G401 (cell line): ENCODE measurements at regions not wholly inside any gene's neighbourhood (a gene's known extent, or its start where the extent isn't known, plus 50 kb on each side); places are given as distances from the start of the nearest gene placed in this dataset.

ENCODE experiments used
- DNase-seq: peaks from one replicate; pipeline ENCODE4 v3.0.0-alpha.2; 2015; ENCODE audit warnings: low spot score
- in situ Hi-C: cut with HindIII; loops from 2 replicates; pipeline ENCODE4 v1.10.0; 2016; ENCODE audit warnings: low sequenced_read_pairs, mixed read lengths

- in situ Hi-C loops: no loop called here
- no peak for DNase-seq
These were observed 446.2 kb downstream of the DNAH5 start for GRCh38 chr5:13498279-13498678.

- no peak for DNase-seq
- in situ Hi-C loops: no loop called here
These were observed 456.1 kb downstream of the DNAH5 start for GRCh38 chr5:13488254-13488931.

- DNase-seq: no peak
- in situ Hi-C loops: no loop called here
These were observed 463.7 kb downstream of the DNAH5 start for GRCh38 chr5:13480834-13481233.

- peak; percentile 19 for DNase-seq
- in situ Hi-C loops: no loop called here
These were observed 465.5 kb downstream of the DNAH5 start for GRCh38 chr5:13478831-13479465.

GRCh38 chr5:13477118-13477737 lies 467.3 kb downstream of the DNAH5 start:
- in situ Hi-C loops: no loop called here
- DNase-seq: no peak

GRCh38 chr5:13472842-13473241 lies 471.6 kb downstream of the DNAH5 start:
- in situ Hi-C loops: no loop called here

GRCh38 chr5:13470975-13471374 lies 473.5 kb downstream of the DNAH5 start:
- in situ Hi-C loops: no loop called here
- DNase-seq: no peak

More at GRCh38 chr5:13472842-13473241, 471.6 kb downstream of the DNAH5 start:
- DNase-seq: no peak

GRCh38 chr5:13470263-13470662 lies 474.2 kb downstream of the DNAH5 start:
- in situ Hi-C loops: no loop called here
- no peak for DNase-seq

- no peak for DNase-seq
- in situ Hi-C loops: no loop called here
These were observed 479.8 kb downstream of the DNAH5 start for GRCh38 chr5:13464532-13465193.

GRCh38 chr5:13460587-13460986 lies 483.9 kb downstream of the DNAH5 start:
- in situ Hi-C loops: no loop called here
- no peak for DNase-seq

- DNase-seq: no peak
- in situ Hi-C loops: no loop called here
These were observed 490.4 kb downstream of the DNAH5 start for GRCh38 chr5:13454050-13454449.

GRCh38 chr5:13448843-13449242 lies 495.6 kb downstream of the DNAH5 start:
- in situ Hi-C loops: no loop called here

GRCh38 chr5:13439430-13439829 lies 505.1 kb downstream of the DNAH5 start:
- DNase-seq: no peak
- in situ Hi-C loops: no loop called here

More at GRCh38 chr5:13448843-13449242, 495.6 kb downstream of the DNAH5 start:
- DNase-seq: no peak

- DNase-seq: no peak
- in situ Hi-C loops: no loop called here
These were observed 516.5 kb downstream of the DNAH5 start for GRCh38 chr5:13427827-13428557.

GRCh38 chr5:13412040-13412595 lies 532.4 kb downstream of the DNAH5 start:
- peak; percentile 1 for DNase-seq
- in situ Hi-C loops: no loop called here

- DNase-seq: no peak
- in situ Hi-C loops: no loop called here
These were observed 535.9 kb downstream of the DNAH5 start for GRCh38 chr5:13408616-13409015.

- no peak for DNase-seq
- in situ Hi-C loops: no loop called here
These were observed 541.1 kb downstream of the DNAH5 start for GRCh38 chr5:13403351-13403750.

- no peak for DNase-seq
- in situ Hi-C loops: no loop called here
These were observed 559.4 kb downstream of the DNAH5 start for GRCh38 chr5:13385066-13385465.

GRCh38 chr5:13382232-13382631 lies 562.3 kb downstream of the DNAH5 start:
- DNase-seq: no peak
- in situ Hi-C loops: no loop called here
